Adrenal gland (tissue), 5 donors: ENCODE measurements at regions not wholly inside any gene's neighbourhood (a gene's known extent, or its start where the extent isn't known, plus 50 kb on each side); places are given as distances from the start of the nearest gene placed in this dataset.

Source experiments
- CTCF ChIP-seq, 6 experiments: fragments of 450-650 bp in 4 of 6; fragments of 200-600 bp in 2 of 6; sonication (generic) in 1 of 6; IDR thresholded peaks; 1 replicate in 5 of 6; 2 replicates in 1 of 6; pipeline versions ENCODE4 v1.5.1 to v1.8.0; 2016 to 2021; ENCODE audit warnings: antibody characterized with exemption in 6 of 6, mild to moderate bottlenecking in 2 of 6, moderate library complexity in 1 of 6
- POLR2A ChIP-seq, 2 donors: fragments of 450-650 bp; IDR thresholded peaks; one replicate each; pipeline ENCODE4 v1.6.1; 2017; ENCODE audit warnings: antibody characterized with exemption in 2 of 2, mild to moderate bottlenecking in 2 of 2, moderate library complexity in 1 of 2
- donor health status: DM: no; HTN: no; CAD: no.

GRCh38 chr7:52659178-52659577 lies 376.3 kb upstream of the POM121L12 start:
- TF ChIP-seq CTCF (IDR thresholded peaks at IDR 0.05) (no peak), POLR2A (IDR thresholded peaks at IDR 0.05) (no peak)
